K562 (cell line): ENCODE measurements at regions not wholly inside any gene's neighbourhood (a gene's known extent, or its start where the extent isn't known, plus 50 kb on each side); places are given as distances from the start of the nearest gene placed in this dataset.

Source experiments
- CREB3 ChIP-seq: fragments of 450-650 bp; conservative IDR thresholded peaks from 2 replicates; pipeline ENCODE4 v1.6.1; 2016; ENCODE audit warnings: missing genetic modification characterization, low read depth, mild to moderate bottlenecking, missing compliant biosample characterization, moderate library complexity
- DEAF1 ChIP-seq: fragments of 450-650 bp; formaldehyde crosslinking; IDR thresholded peaks from 2 replicates; pipeline ENCODE4 v1.4.0; 2020; ENCODE audit warnings: mild to moderate bottlenecking, moderate library complexity
- ID3 ChIP-seq, 2 experiments: fragments of 250-450 bp in 1 of 2; fragments of 450-650 bp in 1 of 2; sonication (Bioruptor Pico) in 1 of 2; IDR thresholded peaks; 2 replicates each; pipeline versions ENCODE4 v1.6.1 to v1.8.0; 2016 to 2021; ENCODE audit warnings: mild to moderate bottlenecking in 2 of 2, moderate library complexity in 2 of 2, missing compliant biosample characterization in 1 of 2, missing genetic modification characterization in 1 of 2
- KLF16 ChIP-seq: IDR thresholded peaks from 2 replicates; pipeline ENCODE4 v1.6.1; 2016; ENCODE audit warnings: antibody characterized with exemption
- NFYB ChIP-seq: IDR thresholded peaks from 2 replicates; pipeline ENCODE4 v1.6.1; 2011; ENCODE audit warnings: mild to moderate bottlenecking, moderate library complexity; ENCODE audit not compliant: insufficient read length; ENCODE audit errors: extremely low read depth
- PBX2 ChIP-seq, 2 experiments: IDR thresholded peaks in 1 of 2; conservative IDR thresholded peaks in 1 of 2; 2 replicates each; pipeline ENCODE4 v1.6.1; 2016; ENCODE audit warnings: low read depth in 2 of 2, mild to moderate bottlenecking in 1 of 2, missing compliant biosample characterization in 1 of 2, missing genetic modification characterization in 1 of 2, moderate library complexity in 1 of 2
- PCBP1 ChIP-seq: fragments of 200-400 bp; formaldehyde crosslinking; IDR thresholded peaks from 2 replicates; pipeline ENCODE4 v1.6.1; 2018; ENCODE audit warnings: mild to moderate bottlenecking, low read depth, low read length; ENCODE audit not compliant: poor library complexity, severe bottlenecking
- RBFOX2 ChIP-seq: fragments of 200-400 bp; formaldehyde crosslinking; IDR thresholded peaks from 2 replicates; pipeline ENCODE4 v1.6.1; 2017; ENCODE audit warnings: low read depth, mild to moderate bottlenecking, low read length, moderate library complexity
- SOX6 ChIP-seq: fragments of 450-650 bp; IDR thresholded peaks from 2 replicates; pipeline ENCODE4 v1.6.1; 2014; ENCODE audit warnings: mild to moderate bottlenecking
- TF ChIP-seq, protein P1 (sequence below): fragments of 250-450 bp; sonication (Bioruptor Pico); IDR thresholded peaks from 2 replicates; pipeline ENCODE4 v1.4.0; 2020; ENCODE audit warnings: mild to moderate bottlenecking

GRCh38 chr10:33008499-33009243, 50.6 kb upstream of the ITGB1 start (continued):
- no peak for TF ChIP-seq ID3 (CRISPR knock-in tag; IDR thresholded peaks at IDR 0.05)
- no peak for TF ChIP-seq ID3 (tag; IDR thresholded peaks at IDR 0.05)
- no peak for TF ChIP-seq PCBP1
- TF ChIP-seq, protein P1, sequence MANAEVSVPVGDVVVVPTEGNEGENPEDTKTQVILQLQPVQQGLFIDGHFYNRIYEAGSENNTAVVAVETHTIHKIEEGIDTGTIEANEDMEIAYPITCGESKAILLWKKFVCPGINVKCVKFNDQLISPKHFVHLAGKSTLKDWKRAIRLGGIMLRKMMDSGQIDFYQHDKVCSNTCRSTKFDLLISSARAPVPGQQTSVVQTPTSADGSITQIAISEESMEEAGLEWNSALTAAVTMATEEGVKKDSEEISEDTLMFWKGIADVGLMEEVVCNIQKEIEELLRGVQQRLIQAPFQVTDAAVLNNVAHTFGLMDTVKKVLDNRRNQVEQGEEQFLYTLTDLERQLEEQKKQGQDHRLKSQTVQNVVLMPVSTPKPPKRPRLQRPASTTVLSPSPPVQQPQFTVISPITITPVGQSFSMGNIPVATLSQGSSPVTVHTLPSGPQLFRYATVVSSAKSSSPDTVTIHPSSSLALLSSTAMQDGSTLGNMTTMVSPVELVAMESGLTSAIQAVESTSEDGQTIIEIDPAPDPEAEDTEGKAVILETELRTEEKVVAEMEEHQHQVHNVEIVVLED (CRISPR knock-in tag): no peak
- TF ChIP-seq CREB3 (tag): no peak
- TF ChIP-seq RBFOX2: no peak
- peak; percentile 99 for TF ChIP-seq DEAF1 (CRISPR knock-in tag)
- no peak for TF ChIP-seq PBX2 (CRISPR knock-in tag; IDR thresholded peaks at IDR 0.05; ENCODE audit: low read depth)
- TF ChIP-seq PBX2 (tag; conservative IDR thresholded peaks at IDR 0.05; ENCODE audit: low read depth): peak; percentile 24; the same call in 1 of the 2 replicates
- no peak for TF ChIP-seq NFYB
- TF ChIP-seq KLF16: peak; percentile 69; the same call in 1 of the 2 replicates
- TF ChIP-seq SOX6: no peak
